Activated CD4-positive, alpha-beta T cell treated with anti-CD3 and anti-CD28 coated beads for 24 hours (primary cell): ENCODE measurements at regions not wholly inside any gene's neighbourhood (a gene's known extent, or its start where the extent isn't known, plus 50 kb on each side); places are given as distances from the start of the nearest gene placed in this dataset.
"Not testable (repeated sequence)": the region's sequence is repeated elsewhere in the genome, so short reads cannot be mapped to it uniquely, and the experiment has no call there.

ENCODE experiments used
- DNase-seq, 2 donors: peaks; one replicate each; pipeline ENCODE4 v3.0.0-alpha.2; 2020; ENCODE audit warnings: low read depth in 2 of 2

- no peak for DNase-seq
Measured at GRCh38 chr5:66348387-66349125, 204.5 kb downstream of the SREK1 start.

DNA sequence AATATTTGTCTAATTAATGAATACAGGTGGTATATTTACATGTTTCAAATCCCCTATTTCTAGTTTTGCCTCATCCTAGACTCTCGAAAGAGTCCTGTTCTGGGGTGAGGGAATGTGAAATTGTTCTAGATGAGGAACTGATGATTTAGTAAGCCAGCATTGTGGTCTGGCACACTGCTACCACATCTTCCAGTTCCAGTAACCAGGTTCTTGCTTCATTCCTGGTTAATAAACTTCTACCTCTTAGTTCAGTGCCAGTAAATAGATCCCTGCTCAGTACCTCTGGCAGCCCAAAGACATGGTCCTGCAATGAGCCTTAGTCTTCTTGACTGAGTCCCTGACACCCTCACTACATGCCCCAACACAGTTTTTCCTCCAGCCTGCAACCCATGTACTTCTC is 207.7 kb downstream of the SREK1 start:
- no peak for DNase-seq

DNA sequence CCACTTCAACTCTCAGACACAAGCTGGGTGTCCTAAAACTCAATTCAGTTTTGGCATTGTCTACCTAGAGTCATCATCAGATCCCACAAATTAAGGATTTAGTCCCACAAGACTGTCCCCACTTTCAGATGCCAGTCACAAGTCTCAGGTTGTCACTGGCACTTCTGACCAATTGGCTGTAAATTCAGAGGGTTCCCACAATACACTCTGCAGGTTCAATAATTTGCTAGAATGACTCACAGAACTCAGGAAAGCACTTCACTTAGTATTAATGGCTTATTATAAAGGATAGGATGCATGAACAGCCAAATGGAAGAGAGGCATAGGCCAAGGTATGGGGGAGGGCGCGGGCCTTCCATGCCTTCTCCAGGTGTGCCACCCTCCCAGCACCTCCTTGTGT is 209.1 kb downstream of the SREK1 start:
- DNase-seq, result no peak

- no peak for DNase-seq
Measured at GRCh38 chr5:66354422-66354821, 210.3 kb downstream of the SREK1 start.

GRCh38 chr5:66356011-66356565 is 212.0 kb downstream of the SREK1 start:
- DNase-seq, result no peak

- DNase-seq, result no peak
Measured at GRCh38 chr5:66358741-66359140, 214.6 kb downstream of the SREK1 start.

GRCh38 chr5:66361070-66361469 is 217.0 kb downstream of the SREK1 start:
- no peak for DNase-seq

- DNase-seq, result no peak
Measured at GRCh38 chr5:66362046-66362445, 217.9 kb downstream of the SREK1 start.

DNA sequence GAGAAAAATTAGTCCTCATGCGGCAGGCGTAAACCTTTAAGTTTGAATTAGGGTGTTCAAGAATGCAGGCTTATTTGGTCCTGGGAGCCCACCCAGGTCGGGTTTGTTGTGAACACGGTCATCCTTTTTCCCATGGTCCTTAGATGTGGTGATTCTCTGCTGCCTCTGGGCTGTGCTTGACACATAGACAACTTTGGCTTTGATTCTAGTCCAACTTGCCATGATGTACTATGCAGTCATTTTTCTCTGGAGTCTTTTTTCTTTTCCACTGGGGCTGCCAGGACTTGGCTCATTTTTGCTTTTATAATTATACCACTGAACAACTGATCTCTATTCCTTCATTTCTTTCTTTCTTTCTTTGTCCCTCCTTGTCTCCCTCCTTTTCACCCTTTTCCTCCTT is 218.6 kb downstream of the SREK1 start:
- DNase-seq, result no peak

GRCh38 chr5:66363097-66363496 is 219.0 kb downstream of the SREK1 start:
- DNase-seq, result no peak

GRCh38 chr5:66364186-66364585 is 220.1 kb downstream of the SREK1 start:
- DNase-seq, result no peak

DNA sequence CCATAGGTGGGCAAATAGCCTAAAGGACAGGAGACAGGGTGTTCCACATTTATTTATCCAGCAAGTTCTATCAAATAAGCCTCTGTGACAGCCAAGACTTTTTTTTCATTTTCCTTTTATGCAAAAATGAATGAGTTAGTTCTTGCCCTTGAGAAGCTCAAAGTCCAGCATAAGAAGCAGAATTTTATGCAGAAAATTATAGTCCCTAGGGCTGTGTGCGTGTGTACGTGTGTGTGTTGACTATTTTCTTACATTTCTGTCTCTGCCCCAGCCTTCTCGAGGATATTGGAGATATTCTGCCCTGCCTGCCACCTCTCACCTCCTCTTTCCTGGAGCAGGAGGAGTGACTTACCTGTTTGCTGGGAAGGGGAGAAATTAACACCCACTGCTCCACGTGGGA is 221.9 kb downstream of the SREK1 start:
- DNase-seq, result no peak

DNA sequence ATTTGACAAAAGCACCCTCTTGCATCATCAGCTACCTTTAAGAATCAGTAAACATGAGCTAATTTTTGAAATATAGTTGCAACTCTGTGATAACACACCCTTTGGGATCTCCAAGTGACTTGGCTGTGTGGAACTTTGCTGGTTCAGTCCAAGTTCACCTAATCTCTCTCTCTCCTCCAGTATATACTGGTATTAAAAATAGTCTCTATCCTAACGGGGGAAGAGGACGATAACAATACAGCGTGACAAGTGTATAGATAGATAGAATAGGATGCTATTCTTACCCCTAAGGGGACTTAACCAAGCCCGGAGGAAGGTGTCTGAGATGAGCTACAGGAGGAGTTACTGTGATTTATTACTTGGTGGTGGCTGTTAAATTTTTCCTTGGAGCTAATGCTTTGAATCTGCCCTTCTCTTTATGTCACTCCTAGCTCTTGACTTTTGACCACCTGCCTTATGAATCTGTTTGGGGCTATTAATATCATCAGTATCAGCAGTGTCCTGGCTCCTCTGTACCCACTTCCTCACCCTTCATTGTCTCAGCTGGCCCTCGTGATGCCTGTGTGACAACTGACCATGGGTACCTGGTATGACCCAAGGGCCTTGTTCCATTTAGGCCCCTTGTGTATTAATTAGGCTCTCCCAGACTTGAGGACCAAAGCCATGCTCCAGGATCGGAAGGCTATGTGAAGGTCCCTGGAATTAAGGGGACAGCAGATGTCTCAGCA is 223.9 kb downstream of the SREK1 start:
- no peak for DNase-seq

DNA sequence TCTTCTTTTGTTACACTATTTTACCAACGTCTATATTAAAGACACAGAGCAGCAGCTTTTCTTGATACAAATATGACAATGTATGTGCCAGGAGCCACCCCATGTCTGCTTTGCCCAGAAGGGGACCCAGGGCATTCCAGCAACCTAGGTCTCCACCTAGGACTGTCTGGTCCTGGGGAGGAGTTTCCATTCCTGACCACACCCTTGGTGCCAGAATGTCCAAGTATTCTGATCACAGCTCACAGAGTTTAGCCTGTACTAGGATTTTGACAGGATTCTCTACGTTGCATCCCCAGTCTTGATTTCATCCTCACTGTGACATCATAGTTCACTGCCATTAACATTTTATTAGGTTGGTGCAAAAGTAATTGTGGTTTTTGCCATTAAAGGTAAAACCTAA is 224.7 kb downstream of the SREK1 start:
- no peak for DNase-seq

DNA sequence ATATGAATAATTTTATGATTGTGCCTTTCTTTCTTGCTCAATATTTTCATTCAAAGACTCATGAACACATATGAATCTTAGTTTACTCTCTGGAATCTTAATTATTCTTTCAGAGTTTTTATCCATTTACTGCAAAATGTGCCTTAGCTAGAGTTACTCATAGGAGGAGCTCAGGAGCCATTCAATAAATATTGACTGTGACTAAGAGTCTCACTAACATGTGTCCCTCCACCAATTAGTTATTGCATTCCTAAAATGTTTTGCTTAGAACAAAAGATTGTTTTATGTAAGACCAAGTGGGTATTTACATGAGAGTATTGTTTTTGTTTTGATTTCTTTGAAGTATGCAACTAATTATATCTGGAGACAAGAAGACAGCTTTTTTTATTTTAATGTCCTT is 218.4 kb upstream of the MAST4 start:
- DNase-seq, result no peak

DNA sequence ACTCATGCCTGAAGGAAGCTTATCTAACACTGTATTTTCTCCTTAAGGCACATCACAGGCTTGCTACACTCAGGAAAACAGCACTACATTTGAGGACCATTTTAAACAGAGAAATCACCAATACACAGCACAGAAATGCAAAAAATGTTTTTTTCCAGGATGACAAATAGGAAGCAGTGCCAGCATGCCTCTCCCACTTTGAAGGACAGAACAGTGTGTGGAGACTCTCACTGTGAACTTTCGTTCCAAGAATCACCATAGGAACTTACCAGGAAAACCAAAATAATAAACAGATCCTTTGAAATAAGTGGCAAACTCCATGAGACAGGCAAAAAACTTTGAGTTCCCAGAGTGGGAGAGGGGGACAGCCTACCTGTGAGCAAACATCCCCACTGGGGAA is 217.8 kb upstream of the MAST4 start:
- no peak for DNase-seq

DNA sequence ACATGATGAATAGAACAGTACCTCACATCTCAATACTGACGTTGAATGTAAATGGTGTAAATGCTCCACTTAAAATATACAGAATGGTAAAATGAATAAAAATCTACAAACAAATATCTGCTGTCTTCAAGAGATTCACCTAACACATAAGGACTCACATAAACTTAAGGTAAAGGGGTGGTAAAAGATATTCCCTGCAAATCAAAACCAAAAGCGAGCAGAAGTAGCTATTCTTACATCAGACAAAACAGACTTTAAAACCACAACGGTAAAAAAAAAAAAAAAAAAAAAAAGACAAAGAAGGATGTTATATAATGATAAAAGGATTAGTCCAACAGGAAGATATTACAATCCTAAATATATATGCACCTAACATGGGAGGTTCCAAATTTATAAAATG is 214.0 kb upstream of the MAST4 start:
- DNase-seq, result no peak

DNA sequence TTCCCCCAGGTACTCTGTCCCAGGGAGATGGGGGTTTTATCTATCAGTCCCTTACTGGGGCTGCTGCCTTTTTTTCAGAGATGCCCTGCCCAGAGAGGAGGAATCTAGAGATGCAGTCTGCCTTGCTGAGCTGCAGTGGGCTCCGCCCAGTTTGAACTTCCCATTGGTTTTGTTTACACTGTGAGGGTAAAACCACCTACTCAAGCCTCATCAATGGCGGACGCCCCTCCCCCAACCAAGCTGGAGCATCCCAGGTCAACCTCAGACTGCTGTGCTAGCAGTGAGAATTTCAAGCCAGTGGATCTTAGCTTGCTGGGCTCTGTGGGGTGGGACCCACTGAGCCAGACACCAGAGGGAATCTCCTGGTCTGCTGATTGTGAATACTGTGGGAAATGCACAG is 191.0 kb upstream of the MAST4 start:
- DNase-seq, result not testable (repeated sequence)

DNA sequence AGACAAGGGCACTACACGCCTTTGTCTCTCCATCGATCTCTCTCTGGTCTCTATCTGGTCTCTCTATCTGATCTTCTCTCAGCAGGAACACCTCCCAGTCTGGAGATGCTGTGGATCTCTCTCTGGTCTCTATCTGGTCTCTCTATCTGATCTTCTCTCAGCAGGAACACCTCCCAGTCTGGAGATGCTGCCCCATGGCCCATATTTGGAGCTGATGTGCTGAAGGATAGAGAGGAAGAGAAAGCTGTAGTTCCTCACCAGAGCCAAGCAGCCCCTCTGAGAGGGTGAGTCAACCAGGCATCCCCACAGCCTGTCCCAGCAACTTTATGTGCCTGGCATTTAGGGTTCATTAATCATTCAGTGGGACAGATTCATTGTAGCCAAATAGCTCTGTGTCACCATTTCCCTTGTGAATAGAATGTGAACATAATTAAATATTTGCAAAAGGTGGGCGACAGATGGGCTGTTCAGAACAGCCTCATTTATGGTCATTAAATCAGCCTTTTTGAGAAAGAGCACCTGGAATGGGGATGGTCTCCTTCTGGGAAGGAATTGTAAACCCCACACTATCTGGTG is 189.3 kb upstream of the MAST4 start:
- DNase-seq, result no peak

GRCh38 chr5:66407765-66408164 is 188.4 kb upstream of the MAST4 start:
- no peak for DNase-seq

DNA sequence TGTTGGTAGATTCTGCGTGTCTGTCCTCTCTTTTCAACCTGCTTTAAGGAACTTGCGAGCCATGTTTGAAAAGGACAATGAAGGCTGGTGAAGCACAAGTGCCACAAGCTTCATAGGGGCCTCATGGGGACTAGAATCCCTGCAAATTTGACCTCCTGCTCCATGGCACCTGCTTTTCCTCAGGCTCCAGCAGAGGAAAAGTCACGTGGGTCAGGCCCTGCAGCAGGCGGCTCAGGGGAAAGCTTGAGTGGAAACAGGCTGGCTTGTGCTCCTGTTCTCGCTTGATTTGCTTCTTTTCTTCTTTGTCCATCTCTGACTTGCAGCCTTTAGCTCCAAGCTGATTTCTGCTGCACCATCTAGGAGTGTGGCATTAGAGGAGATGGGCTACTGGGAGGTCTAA is 187.6 kb upstream of the MAST4 start:
- no peak for DNase-seq

DNA sequence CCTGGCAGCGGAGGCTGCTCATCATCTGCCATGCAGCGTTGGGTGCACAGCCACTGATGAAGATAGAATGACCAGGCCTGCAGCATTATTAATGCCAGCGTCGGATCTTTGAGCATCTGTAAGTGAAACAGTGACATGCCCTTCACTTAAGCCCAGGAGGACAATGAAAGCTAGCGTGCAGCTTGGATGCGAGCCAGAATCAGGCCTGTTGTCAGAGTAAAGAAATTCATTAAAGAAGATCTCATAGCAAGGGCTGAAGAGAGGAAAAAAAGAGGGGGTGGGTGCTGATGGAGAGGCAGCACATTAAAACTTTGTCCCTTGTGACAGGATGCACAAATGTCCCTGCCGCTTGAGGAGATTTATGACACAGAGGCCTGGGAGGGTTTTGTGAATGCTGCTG is 186.1 kb upstream of the MAST4 start:
- DNase-seq, result no peak

GRCh38 chr5:66411701-66412100 is 184.5 kb upstream of the MAST4 start:
- DNase-seq, result no peak
